GM19238 (cell line): ENCODE measurements at regions not wholly inside any gene's neighbourhood (a gene's known extent, or its start where the extent isn't known, plus 50 kb on each side); places are given as distances from the start of the nearest gene placed in this dataset.
"Not testable (repeated sequence)": the region's sequence is repeated elsewhere in the genome, so short reads cannot be mapped to it uniquely, and the experiment has no call there.

Source experiments
- DNase-seq: peaks from one replicate; pipeline ENCODE4 v3.0.0; 2011; ENCODE audit warnings: low spot score; ENCODE audit not compliant: insufficient read length

- no peak for DNase-seq
Measured at GRCh38 chr3:17840651-17841050, 98.2 kb upstream of the TBC1D5 start.

DNA sequence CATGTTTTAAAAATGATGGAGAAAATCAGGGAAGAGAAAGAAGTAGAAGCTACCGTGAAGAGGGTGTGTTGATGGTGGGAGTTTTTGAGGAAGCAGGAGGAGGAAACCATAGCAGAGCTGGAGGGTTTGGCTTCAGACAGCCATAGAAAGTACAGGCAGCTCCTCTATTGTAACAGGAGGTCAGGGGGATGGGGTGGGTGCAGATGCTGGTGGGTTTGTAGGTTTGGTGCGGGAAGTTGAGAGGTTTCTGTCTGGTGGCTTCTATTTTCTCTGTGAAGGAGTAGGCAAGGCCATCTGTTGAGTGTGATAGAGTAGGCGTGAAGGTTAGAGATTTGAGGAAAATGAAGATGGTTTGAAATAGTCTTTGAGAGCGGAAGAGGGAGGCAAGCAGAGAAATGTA lies 97.7 kb upstream of the TBC1D5 start:
- no peak for DNase-seq

DNA sequence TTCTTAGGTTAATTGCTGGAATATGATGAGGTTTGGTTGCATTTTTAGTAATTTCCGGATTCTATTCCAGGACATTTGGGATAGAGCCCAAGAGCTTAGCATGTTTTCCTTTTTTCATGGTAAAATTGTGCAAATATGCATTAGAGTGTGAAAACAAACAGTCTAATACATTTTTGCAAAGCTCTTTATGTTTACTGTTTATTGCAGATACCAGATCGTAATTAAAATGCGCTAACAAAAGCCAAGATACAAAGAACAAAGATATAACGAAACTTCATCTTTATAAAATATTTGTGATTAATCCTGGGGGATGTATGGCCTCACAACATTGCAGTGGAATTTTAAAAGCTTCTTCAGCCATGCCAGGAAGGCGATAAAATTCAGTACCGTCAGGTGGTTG lies 94.5 kb upstream of the TBC1D5 start:
- DNase-seq = no peak

DNA sequence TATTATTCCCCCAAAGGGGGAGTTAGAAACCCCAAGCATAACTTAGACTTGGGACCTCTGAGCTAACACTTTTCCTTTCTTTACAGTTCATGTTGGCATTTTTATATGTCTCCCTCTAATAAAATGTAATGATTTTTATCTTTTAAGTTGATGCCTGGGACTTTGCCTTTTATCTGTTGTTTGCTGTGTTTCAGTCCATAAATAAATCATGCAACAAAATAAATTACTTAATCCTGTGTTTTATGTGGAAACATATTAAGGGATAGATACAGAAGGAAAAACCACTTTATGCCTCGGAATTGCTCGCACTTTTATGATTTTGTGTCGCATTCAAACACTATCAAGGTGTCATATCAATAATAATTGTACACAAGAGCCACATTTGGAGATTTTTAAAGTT lies 93.7 kb upstream of the TBC1D5 start:
- no peak for DNase-seq

- no peak for DNase-seq
Measured at GRCh38 chr3:17833786-17834559, 91.5 kb upstream of the TBC1D5 start.

DNA sequence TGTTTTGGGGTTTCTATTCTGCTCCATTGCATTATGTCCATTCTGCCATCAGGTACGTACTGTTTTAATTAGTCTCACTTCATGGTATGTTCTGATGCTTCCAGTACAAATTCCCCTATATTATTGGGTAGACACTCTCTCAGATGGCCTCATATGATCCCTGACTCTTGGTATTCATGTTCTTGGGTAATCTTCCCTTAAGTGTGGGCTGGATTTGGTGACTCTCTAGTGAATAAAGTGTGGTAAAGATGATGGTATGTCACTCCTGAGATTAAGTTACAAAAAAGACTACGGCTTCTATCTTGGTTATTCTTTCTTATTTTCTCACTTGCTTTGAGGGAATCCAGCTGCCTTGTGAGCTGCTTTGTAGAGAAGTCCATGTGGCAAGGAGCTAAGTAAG lies 89.6 kb upstream of the TBC1D5 start:
- no peak for DNase-seq

DNA sequence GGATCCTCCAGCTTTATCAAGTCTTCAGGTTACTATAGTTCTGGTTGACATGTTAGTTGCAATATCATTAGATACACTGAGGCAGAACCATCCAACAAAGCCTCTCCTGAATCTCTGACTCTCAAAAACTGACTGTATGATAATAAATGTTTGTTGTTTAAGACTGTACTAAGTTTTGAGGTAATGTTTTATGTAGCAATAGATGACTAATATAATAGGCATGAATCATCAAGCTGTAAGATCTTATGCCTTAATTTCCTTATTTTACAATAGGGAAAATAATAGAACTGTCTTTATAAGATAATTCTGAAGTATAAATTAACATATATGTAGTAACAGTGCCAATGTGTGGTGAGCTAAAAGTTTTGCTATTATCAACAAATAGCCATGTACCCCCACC lies 88.9 kb upstream of the TBC1D5 start:
- DNase-seq = no peak

- DNase-seq = no peak
Measured at GRCh38 chr3:17830788-17831187, 88.4 kb upstream of the TBC1D5 start.

- no peak for DNase-seq
Measured at GRCh38 chr3:17828388-17828787, 86.0 kb upstream of the TBC1D5 start.

DNA sequence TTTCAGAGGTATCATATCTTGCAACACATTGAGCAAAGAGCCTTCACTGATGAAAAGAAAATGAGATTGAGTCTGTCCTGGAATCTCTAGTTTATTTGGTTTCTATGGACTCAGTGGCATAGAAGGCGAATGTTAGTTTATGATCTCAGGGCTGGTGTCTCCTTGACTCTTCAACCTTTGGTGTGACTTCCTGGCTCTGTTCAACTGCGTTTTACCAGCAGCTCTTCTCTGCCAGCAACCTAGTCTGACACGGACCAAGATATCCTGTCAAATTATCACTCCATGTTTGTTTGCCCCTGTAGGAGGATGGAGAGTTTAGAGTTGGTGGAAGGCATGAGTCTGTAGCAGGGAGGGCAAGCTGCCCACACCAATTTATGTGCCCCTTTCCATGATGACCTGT lies 82.9 kb upstream of the TBC1D5 start:
- DNase-seq = no peak

GRCh38 chr3:17823816-17824215 lies 81.4 kb upstream of the TBC1D5 start:
- DNase-seq = no peak

DNA sequence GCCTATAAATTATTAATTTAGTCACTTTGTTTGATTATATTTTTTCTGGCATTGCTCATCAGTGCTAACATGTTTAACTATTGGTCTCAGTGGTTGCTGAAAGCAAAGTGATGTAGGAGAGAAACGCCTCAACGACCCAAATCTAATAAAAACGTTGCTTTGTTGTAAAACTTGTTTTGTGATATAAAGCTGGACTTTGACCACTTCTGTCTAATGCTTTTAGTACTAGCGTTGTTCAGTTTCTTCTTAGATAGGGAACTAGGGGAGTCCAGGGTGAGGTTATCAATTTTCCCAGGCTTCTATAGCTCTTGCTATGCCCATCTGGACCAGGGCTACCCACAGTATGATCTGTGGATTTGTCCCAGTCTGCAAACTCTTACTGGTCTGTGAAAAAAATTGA lies 80.6 kb upstream of the TBC1D5 start:
- DNase-seq = no peak

DNA sequence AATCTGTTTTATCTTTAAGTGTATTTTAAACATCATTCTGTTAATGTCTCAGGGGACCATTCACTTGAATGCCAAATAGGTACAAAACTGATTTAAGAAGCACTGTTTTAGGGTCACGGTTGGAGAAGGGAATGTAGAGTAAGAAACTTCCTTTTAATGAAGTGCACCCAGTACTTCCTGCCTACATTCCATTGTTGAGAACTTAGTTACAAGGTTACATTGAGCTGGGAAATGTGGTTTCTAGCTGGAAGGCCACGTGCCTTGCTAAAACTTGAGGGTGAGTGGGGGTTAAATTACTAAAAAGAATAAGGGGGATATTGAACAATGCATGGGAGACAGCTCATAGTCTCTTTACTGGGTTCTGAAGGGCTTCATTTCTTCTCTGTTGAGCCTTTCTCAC lies 78.3 kb upstream of the TBC1D5 start:
- no peak for DNase-seq

GRCh38 chr3:17820275-17820674 lies 77.8 kb upstream of the TBC1D5 start:
- DNase-seq = no peak

- DNase-seq = not testable (repeated sequence)
Measured at GRCh38 chr3:17817973-17818372, 75.5 kb upstream of the TBC1D5 start.

DNA sequence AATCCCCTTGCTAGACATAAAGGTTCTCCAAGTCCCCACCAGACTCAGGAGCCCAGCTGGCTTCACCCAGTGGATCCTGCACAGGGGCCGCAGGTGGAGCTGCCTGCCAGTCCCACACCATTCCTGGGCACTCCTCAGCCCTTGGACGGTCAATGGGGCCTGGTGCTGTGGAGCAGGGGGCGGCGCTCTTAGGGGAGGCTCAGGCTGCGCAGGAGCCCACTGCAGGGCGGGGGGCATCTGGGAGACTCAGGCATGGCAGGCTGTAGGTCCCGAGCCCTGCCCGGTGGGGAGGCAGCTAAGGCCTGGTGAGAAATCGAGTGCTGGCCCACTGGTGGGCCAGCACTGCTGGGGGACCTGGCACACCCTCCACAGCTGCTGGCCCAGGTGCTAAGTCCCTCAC lies 75.1 kb upstream of the TBC1D5 start:
- no peak for DNase-seq

DNA sequence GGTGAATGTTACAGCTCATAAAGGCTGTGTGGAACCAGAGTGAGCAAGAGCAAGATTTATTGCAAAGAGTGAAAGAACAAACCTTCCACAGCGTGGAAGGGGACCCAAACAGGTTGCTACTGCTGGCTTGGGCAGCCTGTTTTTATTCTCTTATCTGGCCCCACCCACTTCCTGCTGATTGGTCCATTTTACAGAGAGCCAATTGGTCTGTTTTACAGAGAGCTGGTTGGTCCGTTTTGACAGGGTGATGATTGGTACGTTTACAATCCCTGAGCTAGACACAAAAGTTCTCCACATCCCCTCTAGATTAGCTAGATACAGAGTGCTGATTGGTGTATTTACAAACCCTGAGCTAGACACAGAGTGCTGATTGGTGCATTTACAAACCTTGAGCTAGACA lies 74.4 kb upstream of the TBC1D5 start:
- DNase-seq = not testable (repeated sequence)

DNA sequence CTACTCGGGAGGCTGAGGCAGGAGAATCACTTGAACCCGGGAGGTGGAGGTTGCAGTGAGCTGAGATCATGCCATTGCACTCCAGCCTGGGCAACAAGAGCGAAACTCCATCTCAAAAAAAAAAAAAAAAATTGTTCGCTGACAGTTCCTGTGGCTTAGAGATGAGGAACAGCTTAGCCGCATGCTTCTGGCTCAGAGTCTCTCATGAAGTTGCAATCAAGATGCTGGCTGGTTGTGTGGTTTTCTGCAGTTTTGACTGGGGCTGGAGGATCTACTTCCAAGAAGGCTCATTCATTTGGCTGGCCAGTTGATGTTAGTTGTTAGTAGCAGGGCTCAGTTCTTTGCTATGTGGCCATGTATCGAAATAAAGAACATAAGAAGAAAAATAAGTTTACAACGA lies 69.9 kb upstream of the TBC1D5 start:
- not testable (repeated sequence) for DNase-seq

DNA sequence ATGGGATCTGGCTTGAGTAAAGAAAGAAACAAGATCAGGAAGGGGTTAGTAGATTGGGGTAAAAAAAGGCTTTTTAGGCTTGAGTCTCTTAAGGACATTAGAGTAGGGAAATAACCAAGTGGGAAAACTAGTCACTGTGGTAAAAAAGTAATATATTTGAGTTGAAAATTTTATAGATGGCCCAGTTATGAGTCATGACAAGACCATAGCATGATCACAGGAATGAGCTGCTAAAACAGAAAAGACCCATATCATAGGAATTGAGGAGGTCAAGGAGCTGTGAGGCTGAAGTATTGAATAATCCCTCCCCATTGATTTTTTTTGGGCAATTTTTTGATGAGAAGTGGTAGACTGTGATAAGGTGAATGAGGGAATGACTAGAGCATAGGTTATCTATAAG lies 69.2 kb upstream of the TBC1D5 start:
- no peak for DNase-seq

GRCh38 chr3:17810759-17811158 lies 68.3 kb upstream of the TBC1D5 start:
- DNase-seq = no peak

- DNase-seq = no peak
Measured at GRCh38 chr3:17808994-17809393, 66.6 kb upstream of the TBC1D5 start.

GRCh38 chr3:17806876-17807275 lies 64.4 kb upstream of the TBC1D5 start:
- no peak for DNase-seq

- no peak for DNase-seq
Measured at GRCh38 chr3:17806201-17806600, 63.8 kb upstream of the TBC1D5 start.

GRCh38 chr3:17805461-17805940 lies 63.1 kb upstream of the TBC1D5 start:
- DNase-seq = no peak
